ENCODE measurements at regions not wholly inside any gene's neighbourhood (a gene's known extent, or its start where the extent isn't known, plus 50 kb on each side); places are given as distances from the start of the nearest gene placed in this dataset.
"Not testable (repeated sequence)": the region's sequence is repeated elsewhere in the genome, so short reads cannot be mapped to it uniquely, and the experiment has no call there.

DNA sequence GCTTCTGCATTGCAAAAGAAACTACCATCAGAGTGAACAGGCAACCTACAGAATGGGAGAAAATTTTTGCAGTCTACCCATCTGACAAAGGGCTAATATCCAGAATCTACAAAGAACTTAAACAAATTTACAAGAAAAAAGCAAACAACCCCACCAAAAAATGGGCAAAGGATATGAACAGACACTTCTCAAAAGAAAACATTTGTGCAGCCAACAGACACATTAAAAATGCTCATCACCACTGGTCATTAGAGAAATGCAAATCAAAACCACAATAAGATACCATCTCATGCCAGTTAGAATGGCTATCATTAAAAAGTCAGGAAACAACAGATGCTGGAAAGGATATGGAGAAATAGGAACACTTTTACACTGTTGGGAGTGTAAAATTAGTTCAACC, 157.3 kb downstream of the ARL4A start:
- H3K36me3 Mint-ChIP-seq (ENCODE audit: low read depth); H3K4me3 Mint-ChIP-seq; H3K27ac Mint-ChIP-seq; ATAC-seq; intact Hi-C loops (cut with DNase I, micrococcal nuclease); DNase-seq; H3K4me1 Mint-ChIP-seq; CTCF ChIA-PET; H3K27me3 Mint-ChIP-seq; POLR2A ChIA-PET: not testable (repeated sequence)
- peaks cover 17% of the 10 kb centered on the region for H3K9me3 Mint-ChIP-seq (ENCODE audit: low read depth)

DNA sequence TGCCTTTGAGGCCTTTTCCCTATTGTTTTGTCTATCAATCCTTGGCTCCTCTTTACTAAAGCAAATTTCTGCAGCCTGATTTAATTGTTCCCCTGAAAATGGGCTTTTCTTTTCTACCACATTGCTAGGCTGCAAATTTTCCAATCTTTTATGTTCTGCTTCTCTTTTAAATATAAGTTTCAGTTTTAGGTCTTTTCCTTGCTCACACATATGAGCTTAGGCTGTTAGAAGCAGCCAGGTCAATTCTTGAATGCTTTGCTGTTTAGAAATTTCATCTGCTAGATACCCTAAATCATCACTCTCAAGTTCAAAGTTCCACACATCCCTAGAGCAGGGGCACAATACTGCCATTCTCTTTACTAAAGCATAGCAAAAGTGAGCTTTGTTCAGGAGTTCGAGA, 159.6 kb downstream of the ARL4A start:
- intact Hi-C loops (cut with DNase I, micrococcal nuclease): no loop called here
- H3K27ac Mint-ChIP-seq: no peak overlapping the region
- DNase-seq (no peak), ATAC-seq (no peak)
- no peaks in the 10 kb centered on the region for H3K4me1 Mint-ChIP-seq
- no peak overlapping the region for H3K4me3 Mint-ChIP-seq
- no peaks in the 10 kb centered on the region for H3K27me3 Mint-ChIP-seq
- no peaks in the 10 kb centered on the region for H3K36me3 Mint-ChIP-seq (ENCODE audit: low read depth)
- peaks cover 17% of the 10 kb centered on the region for H3K9me3 Mint-ChIP-seq (ENCODE audit: low read depth)
- ChIA-PET POLR2A (no interaction called here), CTCF (no interaction called here)

GRCh38 chr7:12851142-12851541, 163.7 kb downstream of the ARL4A start:
- H3K27me3 Mint-ChIP-seq: no peaks in the 10 kb centered on the region

GRCh38 chr7:12851841-12852240, 164.4 kb downstream of the ARL4A start:
- ChIA-PET POLR2A (no interaction called here), CTCF (no interaction called here)
- no peak overlapping the region for H3K4me3 Mint-ChIP-seq
- H3K27me3 Mint-ChIP-seq: no peaks in the 10 kb centered on the region
- peaks cover 2% of the 10 kb centered on the region for H3K9me3 Mint-ChIP-seq (ENCODE audit: low read depth)
- intact Hi-C loops (cut with DNase I, micrococcal nuclease): no loop called here
- H3K27ac Mint-ChIP-seq: no peak overlapping the region
- no peak for ATAC-seq
- no peak for DNase-seq
- no peaks in the 10 kb centered on the region for H3K36me3 Mint-ChIP-seq (ENCODE audit: low read depth)
- H3K4me1 Mint-ChIP-seq: no peaks in the 10 kb centered on the region

More at GRCh38 chr7:12851142-12851541, 163.7 kb downstream of the ARL4A start:
- CTCF ChIA-PET: no interaction called here
- Mint-ChIP-seq H3K9me3 (ENCODE audit: low read depth) (peaks cover 2% of the 10 kb centered on the region), H3K4me3 (no peak overlapping the region), H3K4me1 (no peaks in the 10 kb centered on the region), H3K36me3 (ENCODE audit: low read depth) (no peaks in the 10 kb centered on the region), H3K27ac (no peak overlapping the region)
- POLR2A ChIA-PET: no interaction called here
- no peak for DNase-seq
- intact Hi-C loops (cut with DNase I, micrococcal nuclease): no loop called here
- no peak for ATAC-seq

GRCh38 chr7:12855036-12855435, 167.6 kb downstream of the ARL4A start:
- ATAC-seq: no peak
- CTCF ChIA-PET: interaction anchor here (0.6 to 1.0 kb wide), 2 partner anchors 8 to 22 kb away, joined by 3 to 4 read pairs; no protein-coding TSS in a partner anchor
- intact Hi-C loops (cut with DNase I, micrococcal nuclease): no loop called here
- no peaks in the 10 kb centered on the region for H3K4me1 Mint-ChIP-seq
- no peaks in the 10 kb centered on the region for H3K36me3 Mint-ChIP-seq (ENCODE audit: low read depth)
- no peaks in the 10 kb centered on the region for H3K27me3 Mint-ChIP-seq
- H3K27ac Mint-ChIP-seq: no peak overlapping the region
- POLR2A ChIA-PET: no interaction called here
- no peak for DNase-seq
- no peaks in the 10 kb centered on the region for H3K9me3 Mint-ChIP-seq (ENCODE audit: low read depth)
- no peak overlapping the region for H3K4me3 Mint-ChIP-seq

DNA sequence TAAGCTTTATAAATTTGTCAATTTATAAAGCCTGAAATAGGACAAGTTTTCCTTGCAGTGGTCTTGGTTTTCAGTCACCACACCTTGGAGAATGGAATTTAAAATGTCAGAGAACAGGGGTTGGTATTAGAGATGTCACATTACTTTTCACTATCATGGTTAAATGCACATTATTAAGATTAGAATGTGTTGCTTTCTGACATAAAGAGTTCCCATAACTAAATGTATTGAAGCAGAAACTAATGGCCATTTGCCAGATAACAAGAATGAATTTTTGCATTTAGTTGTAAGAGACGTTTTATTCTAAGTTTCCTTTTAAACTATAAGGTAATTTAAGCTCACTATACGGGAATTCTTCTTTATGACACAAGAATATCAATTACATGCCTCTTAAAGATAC, 172.3 kb downstream of the ARL4A start:
- Mint-ChIP-seq H3K27me3 (peaks cover 2% of the 10 kb centered on the region), H3K36me3 (ENCODE audit: low read depth) (no peaks in the 10 kb centered on the region), H3K4me1 (no peaks in the 10 kb centered on the region), H3K4me3 (no peak overlapping the region), H3K27ac (no peak overlapping the region), H3K9me3 (ENCODE audit: low read depth) (no peaks in the 10 kb centered on the region)
- CTCF ChIA-PET: no interaction called here
- POLR2A ChIA-PET: no interaction called here
- ATAC-seq: no peak
- intact Hi-C loops (cut with DNase I, micrococcal nuclease): no loop called here
- no peak for DNase-seq

GRCh38 chr7:12861070-12861469, 173.6 kb downstream of the ARL4A start:
- no peak for DNase-seq
- H3K4me3 Mint-ChIP-seq: no peak overlapping the region
- H3K36me3 Mint-ChIP-seq (ENCODE audit: low read depth): no peaks in the 10 kb centered on the region
- peaks cover 2% of the 10 kb centered on the region for H3K27me3 Mint-ChIP-seq
- H3K4me1 Mint-ChIP-seq: no peaks in the 10 kb centered on the region
- H3K9me3 Mint-ChIP-seq (ENCODE audit: low read depth): no peaks in the 10 kb centered on the region
- ChIA-PET POLR2A (no interaction called here), CTCF (no interaction called here)
- intact Hi-C loops (cut with DNase I, micrococcal nuclease): no loop called here
- no peak overlapping the region for H3K27ac Mint-ChIP-seq
- ATAC-seq: no peak

DNA sequence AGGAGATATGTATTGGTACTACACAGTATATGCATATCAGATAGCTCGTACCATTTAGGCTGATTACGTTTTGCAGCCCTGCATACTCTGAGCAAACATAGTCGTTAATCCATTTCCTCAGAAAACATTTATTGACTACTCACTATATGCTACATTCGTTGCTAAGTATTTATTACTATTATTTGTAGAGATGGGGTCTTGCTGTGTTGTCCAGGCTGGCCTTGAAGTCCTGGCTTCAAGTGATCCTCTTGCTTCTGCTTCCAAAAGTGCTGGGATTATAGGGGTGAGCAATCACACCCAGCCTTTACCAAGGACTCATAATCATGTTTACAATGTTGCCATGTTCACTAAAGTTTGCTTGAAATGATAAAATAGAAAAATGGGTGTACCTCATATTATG, 174.7 kb downstream of the ARL4A start:
- Mint-ChIP-seq H3K27me3 (peaks cover 2% of the 10 kb centered on the region), H3K9me3 (ENCODE audit: low read depth) (no peaks in the 10 kb centered on the region), H3K27ac (no peak overlapping the region), H3K36me3 (ENCODE audit: low read depth) (no peaks in the 10 kb centered on the region), H3K4me1 (no peaks in the 10 kb centered on the region), H3K4me3 (no peak overlapping the region)
- no peak for ATAC-seq
- POLR2A ChIA-PET: no interaction called here
- no peak for DNase-seq
- intact Hi-C loops (cut with DNase I, micrococcal nuclease): no loop called here
- CTCF ChIA-PET: no interaction called here

DNA sequence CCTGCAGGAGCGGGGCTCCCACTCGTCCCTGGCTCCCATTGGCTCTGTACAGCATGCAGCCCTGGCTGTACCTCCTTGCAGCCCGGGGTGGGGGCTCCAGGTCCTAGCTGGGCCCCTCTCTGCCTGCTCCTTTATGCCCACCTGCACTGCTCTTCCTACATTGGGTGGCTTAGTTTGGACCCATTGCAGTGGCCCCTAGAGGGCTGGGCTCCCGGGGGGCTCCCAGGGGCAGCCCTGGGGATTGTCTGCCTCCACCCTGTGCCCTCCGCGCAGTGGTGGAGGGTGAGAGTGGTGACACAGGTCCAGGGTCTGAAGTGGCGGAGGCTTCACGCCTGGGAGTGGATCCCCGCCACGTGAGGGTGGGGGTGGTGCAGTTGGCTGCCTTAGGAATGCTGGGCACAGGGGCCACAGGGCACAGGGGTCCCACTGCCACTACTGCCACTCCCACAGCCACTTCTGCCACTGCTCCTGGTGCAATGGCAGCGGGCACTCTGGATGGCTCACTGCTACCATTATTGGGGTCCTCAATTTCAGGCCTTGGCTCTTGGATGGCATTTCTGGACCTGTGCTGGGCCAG, 177.1 kb downstream of the ARL4A start:
- Mint-ChIP-seq H3K27me3 (peaks cover 2% of the 10 kb centered on the region), H3K4me3 (no peak overlapping the region), H3K9me3 (ENCODE audit: low read depth) (no peaks in the 10 kb centered on the region), H3K27ac (no peak overlapping the region), H3K36me3 (ENCODE audit: low read depth) (no peaks in the 10 kb centered on the region), H3K4me1 (no peaks in the 10 kb centered on the region)
- CTCF ChIA-PET: no interaction called here
- ATAC-seq: no peak
- DNase-seq: no peak
- POLR2A ChIA-PET: no interaction called here
- intact Hi-C loops (cut with DNase I, micrococcal nuclease): no loop called here

DNA sequence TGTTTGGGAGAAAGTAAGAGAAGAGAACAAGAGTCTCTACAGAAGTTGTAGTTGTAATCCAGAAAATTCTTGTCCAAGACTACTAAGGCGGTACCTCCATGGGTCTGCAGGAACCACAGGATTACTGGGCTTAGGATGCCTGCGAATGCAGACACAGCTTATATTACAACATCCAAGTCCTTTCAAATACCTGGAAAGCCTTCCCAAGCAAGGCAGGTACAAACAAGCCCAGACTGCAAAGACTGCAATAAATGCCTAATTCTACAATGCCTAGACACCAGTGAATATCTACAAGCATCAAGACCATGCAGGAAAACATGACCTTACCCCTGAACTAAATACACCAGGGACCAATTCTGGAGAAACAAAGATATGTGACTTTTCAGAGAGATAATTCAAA, 178.2 kb downstream of the ARL4A start:
- ChIA-PET POLR2A (no interaction called here), CTCF (no interaction called here)
- H3K4me1 Mint-ChIP-seq: no peaks in the 10 kb centered on the region
- H3K36me3 Mint-ChIP-seq (ENCODE audit: low read depth): no peaks in the 10 kb centered on the region
- intact Hi-C loops (cut with DNase I, micrococcal nuclease): no loop called here
- H3K27me3 Mint-ChIP-seq: no peaks in the 10 kb centered on the region
- ATAC-seq (no peak), DNase-seq (no peak)
- no peak overlapping the region for H3K27ac Mint-ChIP-seq
- no peak overlapping the region for H3K4me3 Mint-ChIP-seq
- no peaks in the 10 kb centered on the region for H3K9me3 Mint-ChIP-seq (ENCODE audit: low read depth)

- ATAC-seq (no peak), DNase-seq (no peak)
- intact Hi-C loops (cut with DNase I, micrococcal nuclease): no loop called here
- no peaks in the 10 kb centered on the region for H3K27me3 Mint-ChIP-seq
- no peak overlapping the region for H3K4me3 Mint-ChIP-seq
- H3K4me1 Mint-ChIP-seq: no peaks in the 10 kb centered on the region
- H3K27ac Mint-ChIP-seq: no peak overlapping the region
- POLR2A ChIA-PET: no interaction called here
- no peaks in the 10 kb centered on the region for H3K9me3 Mint-ChIP-seq (ENCODE audit: low read depth)
- no peaks in the 10 kb centered on the region for H3K36me3 Mint-ChIP-seq (ENCODE audit: low read depth)
- CTCF ChIA-PET: no interaction called here
Observed at GRCh38 chr7:12866207-12866606, 178.8 kb downstream of the ARL4A start.

DNA sequence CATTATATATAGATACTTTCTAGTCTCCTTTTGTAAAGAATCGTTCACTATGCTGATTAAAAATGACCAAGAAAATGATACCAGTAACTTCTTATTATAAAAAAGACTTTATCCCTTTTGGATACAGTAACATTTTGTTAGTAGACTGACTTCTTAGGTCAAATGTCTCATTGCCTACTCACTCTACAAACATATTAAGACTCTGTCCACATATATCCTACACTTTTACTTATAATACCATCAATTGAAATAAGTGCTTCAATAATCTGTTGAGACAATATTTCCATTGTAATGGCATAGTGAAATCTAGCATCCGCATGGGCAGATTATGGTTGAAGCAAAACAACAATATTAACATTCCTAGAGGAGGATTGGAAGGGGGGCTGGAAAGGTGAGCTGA, 180.6 kb downstream of the ARL4A start:
- Mint-ChIP-seq H3K4me1 (no peaks in the 10 kb centered on the region), H3K36me3 (ENCODE audit: low read depth) (no peaks in the 10 kb centered on the region), H3K27me3 (no peaks in the 10 kb centered on the region), H3K27ac (no peak overlapping the region), H3K9me3 (ENCODE audit: low read depth) (no peaks in the 10 kb centered on the region), H3K4me3 (no peak overlapping the region)
- no peak for ATAC-seq
- intact Hi-C loops (cut with DNase I, micrococcal nuclease): no loop called here
- POLR2A ChIA-PET: no interaction called here
- no peak for DNase-seq
- CTCF ChIA-PET: no interaction called here

DNA sequence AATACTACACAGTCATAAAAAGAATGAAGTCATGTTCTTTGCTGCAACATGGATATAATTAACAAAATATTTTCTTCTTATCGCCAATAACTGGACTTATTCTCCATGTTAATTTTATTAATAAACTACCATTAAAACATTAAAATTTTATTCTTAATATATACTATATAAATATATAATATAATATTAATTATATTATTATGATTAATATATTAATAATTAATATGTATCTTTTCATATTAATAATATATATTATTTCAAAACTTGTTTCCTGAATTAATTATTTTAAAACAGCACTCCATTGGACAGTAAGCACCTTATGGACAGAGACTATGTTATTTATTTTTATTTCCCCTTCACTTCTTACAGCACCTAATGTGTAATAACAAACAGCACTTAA, 182.8 kb downstream of the ARL4A start:
- no peak for ATAC-seq
- intact Hi-C loops (cut with DNase I, micrococcal nuclease): no loop called here
- no peak overlapping the region for H3K27ac Mint-ChIP-seq
- ChIA-PET CTCF (no interaction called here), POLR2A (no interaction called here)
- no peaks in the 10 kb centered on the region for H3K36me3 Mint-ChIP-seq (ENCODE audit: low read depth)
- H3K9me3 Mint-ChIP-seq (ENCODE audit: low read depth): no peaks in the 10 kb centered on the region
- H3K4me1 Mint-ChIP-seq: no peaks in the 10 kb centered on the region
- no peak overlapping the region for H3K4me3 Mint-ChIP-seq
- DNase-seq: no peak
- no peaks in the 10 kb centered on the region for H3K27me3 Mint-ChIP-seq
